Neural progenitor cell (in vitro differentiated cells): ENCODE measurements at regions not wholly inside any gene's neighbourhood (a gene's known extent, or its start where the extent isn't known, plus 50 kb on each side); places are given as distances from the start of the nearest gene placed in this dataset.

ENCODE experiments used
- EZH2 ChIP-seq: fragments of 200-600 bp; sonication (generic); IDR thresholded peaks from 2 replicates; pipeline ENCODE4 v1.6.1; 2017; ENCODE audit warnings: antibody characterized with exemption, mild to moderate bottlenecking, moderate library complexity
- EZH2phosphoT487 ChIP-seq: fragments of 200-600 bp; sonication (generic); IDR thresholded peaks from 2 replicates; pipeline ENCODE4 v1.6.1; 2017; ENCODE audit warnings: antibody characterized with exemption
- TF ChIP-seq, protein P1 (sequence below): fragments of 200-600 bp; sonication (generic); IDR thresholded peaks from 2 replicates; pipeline ENCODE4 v1.5.1; 2017; ENCODE audit warnings: antibody characterized with exemption, mild to moderate bottlenecking

DNA sequence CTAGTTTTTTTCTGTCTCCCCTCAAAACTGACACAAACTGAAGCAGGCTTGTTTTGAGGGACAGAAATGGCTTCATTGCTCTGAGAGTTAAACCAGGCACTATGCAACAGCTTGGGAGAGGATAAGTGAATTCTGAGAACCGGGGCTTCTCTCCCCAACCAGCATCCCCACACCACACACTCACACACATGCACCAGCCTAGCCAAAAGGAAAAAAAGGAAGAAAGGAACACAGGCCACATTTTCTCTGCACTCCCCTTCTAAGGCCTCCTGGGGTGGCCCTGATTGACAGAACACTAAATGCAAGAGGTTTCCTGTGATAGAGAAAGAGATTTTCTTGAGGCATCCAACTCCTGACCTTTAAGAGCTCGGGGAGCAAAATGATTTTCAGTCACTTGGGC lies 177.5 kb downstream of the TLE3 start:
- TF ChIP-seq, protein P1, sequence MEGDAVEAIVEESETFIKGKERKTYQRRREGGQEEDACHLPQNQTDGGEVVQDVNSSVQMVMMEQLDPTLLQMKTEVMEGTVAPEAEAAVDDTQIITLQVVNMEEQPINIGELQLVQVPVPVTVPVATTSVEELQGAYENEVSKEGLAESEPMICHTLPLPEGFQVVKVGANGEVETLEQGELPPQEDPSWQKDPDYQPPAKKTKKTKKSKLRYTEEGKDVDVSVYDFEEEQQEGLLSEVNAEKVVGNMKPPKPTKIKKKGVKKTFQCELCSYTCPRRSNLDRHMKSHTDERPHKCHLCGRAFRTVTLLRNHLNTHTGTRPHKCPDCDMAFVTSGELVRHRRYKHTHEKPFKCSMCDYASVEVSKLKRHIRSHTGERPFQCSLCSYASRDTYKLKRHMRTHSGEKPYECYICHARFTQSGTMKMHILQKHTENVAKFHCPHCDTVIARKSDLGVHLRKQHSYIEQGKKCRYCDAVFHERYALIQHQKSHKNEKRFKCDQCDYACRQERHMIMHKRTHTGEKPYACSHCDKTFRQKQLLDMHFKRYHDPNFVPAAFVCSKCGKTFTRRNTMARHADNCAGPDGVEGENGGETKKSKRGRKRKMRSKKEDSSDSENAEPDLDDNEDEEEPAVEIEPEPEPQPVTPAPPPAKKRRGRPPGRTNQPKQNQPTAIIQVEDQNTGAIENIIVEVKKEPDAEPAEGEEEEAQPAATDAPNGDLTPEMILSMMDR: no peak
- TF ChIP-seq EZH2 (no peak), EZH2phosphoT487 (no peak)
